ENCODE measurements at regions not wholly inside any gene's neighbourhood (a gene's known extent, or its start where the extent isn't known, plus 50 kb on each side); places are given as distances from the start of the nearest gene placed in this dataset.

- peaks cover 11% of the 10 kb centered on the region for H3K36me3 Mint-ChIP-seq (ENCODE audit: unreplicated experiment)
- no peaks in the 10 kb centered on the region for H3K9me3 Mint-ChIP-seq (ENCODE audit: unreplicated experiment)
- H3K4me3 Mint-ChIP-seq (ENCODE audit: unreplicated experiment) = no peak overlapping the region
- no peak for DNase-seq
- H3K27me3 Mint-ChIP-seq (ENCODE audit: unreplicated experiment) = peaks cover 2% of the 10 kb centered on the region
- H3K4me1 Mint-ChIP-seq (ENCODE audit: low read depth, unreplicated experiment) = no peaks in the 10 kb centered on the region
- TF ChIP-seq, protein P1, sequence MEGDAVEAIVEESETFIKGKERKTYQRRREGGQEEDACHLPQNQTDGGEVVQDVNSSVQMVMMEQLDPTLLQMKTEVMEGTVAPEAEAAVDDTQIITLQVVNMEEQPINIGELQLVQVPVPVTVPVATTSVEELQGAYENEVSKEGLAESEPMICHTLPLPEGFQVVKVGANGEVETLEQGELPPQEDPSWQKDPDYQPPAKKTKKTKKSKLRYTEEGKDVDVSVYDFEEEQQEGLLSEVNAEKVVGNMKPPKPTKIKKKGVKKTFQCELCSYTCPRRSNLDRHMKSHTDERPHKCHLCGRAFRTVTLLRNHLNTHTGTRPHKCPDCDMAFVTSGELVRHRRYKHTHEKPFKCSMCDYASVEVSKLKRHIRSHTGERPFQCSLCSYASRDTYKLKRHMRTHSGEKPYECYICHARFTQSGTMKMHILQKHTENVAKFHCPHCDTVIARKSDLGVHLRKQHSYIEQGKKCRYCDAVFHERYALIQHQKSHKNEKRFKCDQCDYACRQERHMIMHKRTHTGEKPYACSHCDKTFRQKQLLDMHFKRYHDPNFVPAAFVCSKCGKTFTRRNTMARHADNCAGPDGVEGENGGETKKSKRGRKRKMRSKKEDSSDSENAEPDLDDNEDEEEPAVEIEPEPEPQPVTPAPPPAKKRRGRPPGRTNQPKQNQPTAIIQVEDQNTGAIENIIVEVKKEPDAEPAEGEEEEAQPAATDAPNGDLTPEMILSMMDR (IDR thresholded peaks at IDR 0.05; ENCODE audit: partially characterized antibody, unreplicated experiment) = no peak
- H3K27ac Mint-ChIP-seq (ENCODE audit: unreplicated experiment) = no peak overlapping the region
These were observed 115.5 kb upstream of the PARP11 start for GRCh38 chr12:3988519-3989217.

DNA sequence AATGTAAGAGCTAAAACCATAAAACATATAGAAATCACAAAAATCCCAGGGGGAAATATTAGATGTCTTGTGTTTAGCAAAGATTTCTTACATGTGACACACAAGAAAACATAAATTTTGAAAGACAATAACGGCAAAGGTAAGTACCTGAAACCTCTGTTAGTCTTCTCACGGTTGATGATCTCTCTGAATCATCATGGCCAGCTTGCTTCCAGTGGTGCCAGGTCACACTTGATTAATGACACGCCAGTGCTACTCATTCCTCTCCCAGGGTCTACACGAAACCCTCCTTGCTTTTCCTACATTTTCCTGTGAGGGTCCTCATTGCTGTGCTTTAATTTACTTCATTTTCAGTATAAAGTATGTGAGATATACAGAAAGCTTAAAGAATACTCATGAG lies 114.4 kb upstream of the PARP11 start:
- TF ChIP-seq, protein P1 (IDR thresholded peaks at IDR 0.05; ENCODE audit: partially characterized antibody, unreplicated experiment) = no peak
- Mint-ChIP-seq H3K4me3 (ENCODE audit: unreplicated experiment) (no peak overlapping the region), H3K27me3 (ENCODE audit: unreplicated experiment) (no peaks in the 10 kb centered on the region), H3K27ac (ENCODE audit: unreplicated experiment) (no peak overlapping the region), H3K4me1 (ENCODE audit: low read depth, unreplicated experiment) (no peaks in the 10 kb centered on the region), H3K9me3 (ENCODE audit: unreplicated experiment) (no peaks in the 10 kb centered on the region), H3K36me3 (ENCODE audit: unreplicated experiment) (peaks cover 11% of the 10 kb centered on the region)
- DNase-seq = no peak

DNA sequence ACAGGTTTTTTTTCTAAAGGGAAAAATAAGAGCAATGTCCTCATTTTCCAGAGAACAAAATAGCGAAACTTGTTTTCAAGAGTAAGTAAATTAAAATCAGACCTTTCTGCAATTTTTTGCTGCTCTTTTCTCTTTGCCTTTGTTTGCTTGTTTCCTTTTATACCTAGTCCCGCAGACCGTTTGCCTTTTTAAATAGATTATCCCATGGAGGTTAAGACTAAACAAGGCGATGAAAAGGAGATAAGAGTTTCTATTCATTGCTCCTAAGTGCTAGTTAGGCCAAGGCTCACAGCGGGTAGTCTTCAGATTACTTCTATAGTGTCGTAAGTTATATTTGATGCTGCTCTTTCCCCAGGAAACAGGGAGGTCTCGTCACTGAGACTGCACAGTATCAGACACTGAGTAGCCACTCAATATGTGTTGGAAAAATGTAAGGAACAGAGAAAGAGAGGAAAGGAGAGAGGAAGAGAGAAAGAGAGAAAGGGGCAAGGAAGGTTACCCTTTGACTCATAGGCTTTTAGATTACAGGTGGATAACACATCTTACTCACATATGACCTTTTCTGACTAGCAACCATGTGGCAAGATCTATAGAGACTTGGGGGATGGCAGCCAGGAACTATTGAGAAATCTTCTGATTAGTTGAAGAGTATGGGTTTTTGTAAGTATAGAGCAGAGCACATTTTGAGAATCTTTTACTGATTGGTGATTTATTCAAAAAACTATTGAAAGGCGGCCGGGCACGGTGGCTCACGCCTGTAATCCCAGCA lies 107.5 kb upstream of the PARP11 start:
- Mint-ChIP-seq H3K4me1 (ENCODE audit: low read depth, unreplicated experiment) (no peaks in the 10 kb centered on the region), H3K27ac (ENCODE audit: unreplicated experiment) (no peak overlapping the region), H3K4me3 (ENCODE audit: unreplicated experiment) (no peak overlapping the region), H3K9me3 (ENCODE audit: unreplicated experiment) (peaks cover 3% of the 10 kb centered on the region), H3K27me3 (ENCODE audit: unreplicated experiment) (no peaks in the 10 kb centered on the region), H3K36me3 (ENCODE audit: unreplicated experiment) (peaks cover 9% of the 10 kb centered on the region)
- TF ChIP-seq, protein P1 (IDR thresholded peaks at IDR 0.05; ENCODE audit: partially characterized antibody, unreplicated experiment) = no peak
- DNase-seq = no peak

DNA sequence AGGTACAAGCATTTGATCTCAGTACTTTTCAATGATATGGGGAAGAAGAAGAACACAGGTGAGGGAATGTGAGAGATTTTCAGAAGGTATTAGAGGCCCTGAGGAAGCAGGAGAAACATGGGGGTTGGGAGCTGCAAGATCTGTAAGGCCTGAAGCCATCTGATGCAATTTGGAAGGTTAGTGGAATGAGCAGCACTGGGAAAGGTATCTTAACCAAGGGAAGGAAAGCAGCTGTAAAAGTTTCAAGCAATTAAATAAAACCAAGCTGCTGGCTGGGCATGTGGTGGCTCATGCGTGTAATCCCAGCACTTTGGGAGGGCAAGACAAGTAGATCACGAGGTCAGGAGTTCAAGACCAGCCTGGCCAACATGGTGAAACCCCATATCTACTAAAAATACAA lies 104.4 kb upstream of the PARP11 start:
- TF ChIP-seq, protein P1 (IDR thresholded peaks at IDR 0.05; ENCODE audit: partially characterized antibody, unreplicated experiment) = no peak
- H3K27ac Mint-ChIP-seq (ENCODE audit: unreplicated experiment) = no peak overlapping the region
- peaks cover 13% of the 10 kb centered on the region for H3K36me3 Mint-ChIP-seq (ENCODE audit: unreplicated experiment)
- H3K27me3 Mint-ChIP-seq (ENCODE audit: unreplicated experiment) = no peaks in the 10 kb centered on the region
- H3K4me1 Mint-ChIP-seq (ENCODE audit: low read depth, unreplicated experiment) = no peaks in the 10 kb centered on the region
- no peak for DNase-seq
- peaks cover 4% of the 10 kb centered on the region for H3K9me3 Mint-ChIP-seq (ENCODE audit: unreplicated experiment)
- H3K4me3 Mint-ChIP-seq (ENCODE audit: unreplicated experiment) = no peak overlapping the region

DNA sequence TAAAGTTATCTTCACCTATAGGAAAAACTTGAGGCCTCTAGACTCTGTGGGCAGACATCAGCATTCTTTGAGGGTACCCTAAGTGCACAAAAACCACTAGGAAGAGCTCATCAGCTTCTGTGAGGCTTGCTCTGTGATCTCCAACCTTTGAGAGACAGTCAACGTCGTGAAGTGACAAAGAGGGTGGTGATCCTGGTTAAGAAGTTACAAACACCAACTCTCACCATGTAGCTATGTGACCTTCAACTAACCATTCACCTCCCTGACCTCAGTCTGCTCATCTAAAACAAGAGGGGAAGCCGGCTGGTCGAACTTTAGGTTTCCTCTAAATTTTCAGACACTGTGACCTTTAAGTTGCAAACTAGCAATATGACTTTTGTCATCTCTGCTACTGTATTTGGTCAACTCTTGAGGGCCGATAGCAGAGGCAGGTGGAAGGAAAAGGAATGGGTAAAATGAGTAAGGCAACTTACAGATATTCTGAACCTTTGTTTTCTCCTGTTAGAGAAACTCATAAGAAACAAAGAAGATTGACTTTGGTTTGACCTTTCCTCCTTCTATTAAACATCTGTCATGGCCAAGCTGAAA lies 103.2 kb upstream of the PARP11 start:
- TF ChIP-seq, protein P1 (IDR thresholded peaks at IDR 0.05; ENCODE audit: partially characterized antibody, unreplicated experiment) = no peak
- Mint-ChIP-seq H3K27me3 (ENCODE audit: unreplicated experiment) (peaks cover 2% of the 10 kb centered on the region), H3K36me3 (ENCODE audit: unreplicated experiment) (peaks cover 10% of the 10 kb centered on the region), H3K27ac (ENCODE audit: unreplicated experiment) (no peak overlapping the region), H3K9me3 (ENCODE audit: unreplicated experiment) (peaks cover 2% of the 10 kb centered on the region), H3K4me3 (ENCODE audit: unreplicated experiment) (no peak overlapping the region), H3K4me1 (ENCODE audit: low read depth, unreplicated experiment) (no peaks in the 10 kb centered on the region)
- DNase-seq = no peak
